Mucosa of descending colon (tissue), 3 donors: ENCODE measurements at regions not wholly inside any gene's neighbourhood (a gene's known extent, or its start where the extent isn't known, plus 50 kb on each side); places are given as distances from the start of the nearest gene placed in this dataset.

ENCODE experiments used
- ATAC-seq: fragments of 200-7000 bp; cut with Tn5 transposase; one replicate; pipeline ENCODE4 v1.9.1; 2020; ENCODE audit warnings: mild to moderate bottlenecking, moderate library complexity
- DNase-seq, 3 donors: peaks; one replicate each; pipeline ENCODE4 v3.0.0-alpha.2; 2020
- H3K36me3 ChIP-seq: fragments of 200-600 bp; one replicate; pipeline ENCODE4 v1.8.0; 2021; ENCODE audit warnings: low read depth, mild to moderate bottlenecking
- H3K4me1 ChIP-seq: fragments of 200-600 bp; one replicate; pipeline ENCODE4 v1.8.0; 2021; ENCODE audit warnings: low read depth, mild to moderate bottlenecking
- H3K4me3 ChIP-seq: fragments of 200-600 bp; one replicate; pipeline ENCODE4 v1.8.0; 2021; ENCODE audit warnings: mild to moderate bottlenecking
- H3K9me3 ChIP-seq: fragments of 200-600 bp; one replicate; pipeline ENCODE4 v1.8.0; 2021; ENCODE audit warnings: mild to moderate bottlenecking
- CTCF ChIP-seq: fragments of 200-600 bp; IDR thresholded peaks from one replicate; pipeline ENCODE4 v1.8.0; 2022; ENCODE audit warnings: antibody characterized with exemption, mild to moderate bottlenecking
- intact Hi-C, 2 donors: fragments of 100-400 bp; cut with DNase I in 1 of 2; cut with micrococcal nuclease in 1 of 2; formaldehyde crosslinking; loops; one replicate each; pipeline versions ENCODE4 v1.11.0 to v1.11.1; 2022; cut with DNase I, micrococcal nuclease
- donor health status: DM: no; HTN: no; CAD: no; lungs with moderate emphysema.
- donor health status: DM: no; HTN: no; CAD: no.
- donor health status: DM: no; HTN: yes; CAD: no.

DNA sequence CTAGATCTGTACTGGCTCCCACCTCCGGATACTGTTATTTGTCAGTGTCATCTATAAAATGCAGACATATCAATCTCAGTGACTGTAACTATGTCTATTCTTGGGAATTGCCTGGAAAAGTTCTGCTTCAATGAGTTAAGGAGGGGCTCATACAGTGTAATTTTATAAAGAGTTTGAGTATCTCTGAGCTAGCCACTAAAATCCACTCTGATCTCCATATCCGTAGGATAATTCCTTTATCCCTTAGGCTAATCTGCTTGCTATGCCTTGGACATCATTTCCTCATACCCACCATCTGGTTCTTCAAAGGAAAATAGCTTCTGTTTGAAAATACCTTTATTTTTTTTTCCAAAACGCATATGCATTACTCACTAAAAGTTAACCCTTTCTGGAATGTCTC is 863.2 kb downstream of the SUCLG1 start:
- Histone ChIP-seq H3K9me3 (no peaks in the 10 kb centered on the region), H3K36me3 (no peaks in the 10 kb centered on the region), H3K4me1 (no peaks in the 10 kb centered on the region), H3K4me3 (no peak overlapping the region)
- intact Hi-C loops = no loop called here
- TF ChIP-seq CTCF = no peak
- DNase-seq (no peak), ATAC-seq (no peak)

DNA sequence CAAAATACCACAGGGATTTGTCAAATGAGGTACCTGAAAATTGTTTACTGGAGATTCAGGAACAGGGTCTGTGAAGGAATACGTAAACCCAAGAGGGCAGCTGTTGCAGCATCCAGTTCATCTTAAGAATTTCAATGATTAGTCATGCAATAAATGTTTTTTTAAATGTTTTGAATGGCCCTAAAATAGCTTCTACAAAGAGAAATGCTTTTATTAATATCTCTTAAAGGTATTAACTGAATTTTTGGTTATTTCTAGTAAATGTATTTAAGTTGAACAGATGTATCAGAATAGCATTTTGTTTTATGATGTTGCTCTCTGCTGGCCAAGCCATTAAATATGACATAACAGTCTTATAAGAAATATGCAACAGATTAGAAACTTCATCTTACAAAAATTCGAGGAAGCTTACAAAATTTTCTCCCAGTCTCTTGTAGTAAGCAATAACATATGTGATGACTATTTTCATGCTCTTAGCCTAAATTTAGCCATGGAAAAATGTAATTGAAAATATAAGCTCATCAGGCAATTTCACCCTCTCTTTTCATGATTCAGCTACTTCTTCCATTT is 863.9 kb downstream of the SUCLG1 start:
- Histone ChIP-seq H3K4me1 (no peaks in the 10 kb centered on the region), H3K36me3 (no peaks in the 10 kb centered on the region), H3K4me3 (no peak overlapping the region), H3K9me3 (no peaks in the 10 kb centered on the region)
- no peak for TF ChIP-seq CTCF
- DNase-seq = no peak
- ATAC-seq = no peak
- intact Hi-C loops = no loop called here

DNA sequence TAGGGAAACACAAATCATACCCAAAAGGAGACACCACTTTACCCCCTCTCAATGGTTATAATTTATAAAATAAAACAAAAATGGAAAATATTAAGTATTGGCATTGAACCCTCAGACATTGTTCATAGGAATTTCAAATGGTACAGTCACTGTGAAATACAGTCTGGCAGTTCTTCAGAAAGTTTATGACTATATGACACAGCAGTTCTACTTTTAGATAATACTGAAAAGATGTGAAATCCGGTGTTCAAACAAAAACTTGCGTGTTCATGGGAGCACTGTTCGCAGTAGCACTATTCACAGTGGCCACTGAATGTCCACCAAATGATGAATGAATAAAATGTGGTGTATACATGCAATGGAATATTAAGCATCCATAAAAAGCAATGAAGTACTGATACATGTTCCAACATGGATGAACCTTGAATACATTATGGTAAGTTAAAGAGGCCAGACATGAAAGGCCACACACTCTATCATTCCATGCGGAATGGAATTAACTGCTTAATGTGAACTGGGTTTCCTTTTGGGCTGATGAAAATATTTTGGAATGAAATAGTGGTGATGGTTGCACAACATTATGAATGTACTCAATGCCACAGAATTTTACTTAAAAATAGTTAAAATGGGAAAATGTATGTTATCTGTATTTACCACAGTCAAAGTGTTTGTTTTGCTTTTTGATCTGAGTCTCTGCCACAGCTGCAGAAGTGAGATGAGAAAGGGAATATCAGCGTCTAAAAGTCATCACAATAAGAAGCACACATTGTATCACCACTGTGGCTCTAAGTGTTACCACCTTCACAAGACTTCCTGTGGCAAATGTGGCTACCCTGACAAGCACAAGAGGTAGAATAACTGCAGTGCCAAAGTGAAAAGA is 864.6 kb downstream of the SUCLG1 start:
- DNase-seq (no peak), ATAC-seq (no peak)
- Histone ChIP-seq H3K9me3 (no peaks in the 10 kb centered on the region), H3K4me3 (no peak overlapping the region), H3K36me3 (no peaks in the 10 kb centered on the region), H3K4me1 (no peaks in the 10 kb centered on the region)
- intact Hi-C loops = no loop called here
- no peak for TF ChIP-seq CTCF

DNA sequence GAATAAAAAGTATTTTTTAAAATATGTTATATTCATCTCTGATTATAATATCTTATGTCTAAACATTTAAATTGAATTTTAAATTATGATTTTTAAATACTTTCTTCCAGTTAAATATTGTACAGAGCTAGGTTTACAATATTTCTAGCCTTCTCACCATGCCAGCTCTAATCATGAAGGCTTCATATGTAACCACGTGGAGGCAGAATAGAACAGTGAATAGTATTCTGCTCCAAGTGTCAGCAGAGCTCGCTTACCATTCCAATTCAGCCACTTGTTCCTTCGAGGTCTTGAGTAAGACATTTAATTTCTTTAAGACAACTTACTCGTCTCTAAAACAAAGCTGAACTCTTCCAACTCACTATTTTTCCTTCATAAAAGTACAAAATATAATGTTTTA is 871.8 kb downstream of the SUCLG1 start:
- no peak for ATAC-seq
- intact Hi-C loops = no loop called here
- DNase-seq = no peak
- H3K4me3 ChIP-seq = no peak overlapping the region
- no peaks in the 10 kb centered on the region for H3K36me3 ChIP-seq
- TF ChIP-seq CTCF = no peak
- H3K9me3 ChIP-seq = no peaks in the 10 kb centered on the region
- H3K4me1 ChIP-seq = no peaks in the 10 kb centered on the region

GRCh38 chr2:83585250-83585649 is 873.8 kb downstream of the SUCLG1 start:
- intact Hi-C loops = no loop called here
- no peak overlapping the region for H3K4me3 ChIP-seq
- no peak for TF ChIP-seq CTCF

More at GRCh38 chr2:83585250-83585649, 873.8 kb downstream of the SUCLG1 start:
- ATAC-seq (no peak), DNase-seq (no peak)
- Histone ChIP-seq H3K4me1 (no peaks in the 10 kb centered on the region), H3K9me3 (no peaks in the 10 kb centered on the region), H3K36me3 (no peaks in the 10 kb centered on the region)
